Keratinocyte (primary cell): ENCODE measurements at regions not wholly inside any gene's neighbourhood (a gene's known extent, or its start where the extent isn't known, plus 50 kb on each side); places are given as distances from the start of the nearest gene placed in this dataset.

ENCODE experiments used
- DNase-seq: peaks from one replicate; pipeline ENCODE4 v3.0.0-alpha.2; 2011; ENCODE audit warnings: low read depth, missing footprints, low spot score
- FAIRE-seq: peaks from 2 replicates; lab custom pipeline; 2011; peaks lifted over from hg19 to GRCh38; lab: Jason Lieb, UNC
- H2AFZ ChIP-seq: 2 replicates; pipeline ENCODE4 v1.6.0; 2012; ENCODE audit warnings: low read length, control low read depth, inconsistent platforms; ENCODE audit not compliant: control insufficient read depth
- H3K27ac ChIP-seq: 2 replicates; pipeline ENCODE4 v1.5.1; 2011; ENCODE audit warnings: low read length; ENCODE audit not compliant: control insufficient read depth, insufficient read depth
- H3K27me3 ChIP-seq: 3 replicates; pipeline ENCODE4 v1.6.0; 2011; ENCODE audit warnings: low read length; ENCODE audit not compliant: control insufficient read depth, insufficient read depth; ENCODE audit errors: extremely low read depth
- H3K36me3 ChIP-seq, 2 experiments: 2 replicates in 1 of 2; 3 replicates in 1 of 2; pipeline ENCODE4 v1.5.1; 2011; ENCODE audit warnings: low read length in 2 of 2, mild to moderate bottlenecking in 1 of 2; ENCODE audit not compliant: control insufficient read depth in 2 of 2, insufficient read depth in 2 of 2; ENCODE audit errors: extremely low read depth in 1 of 2
- H3K4me1 ChIP-seq: 3 replicates; pipeline ENCODE4 v1.5.1; 2011; ENCODE audit warnings: low read length; ENCODE audit not compliant: control insufficient read depth, insufficient read depth; ENCODE audit errors: extremely low read depth
- H3K4me2 ChIP-seq: 3 replicates; pipeline ENCODE4 v1.6.0; 2011; ENCODE audit warnings: low read depth, low read length; ENCODE audit not compliant: control insufficient read depth, insufficient read depth; ENCODE audit errors: extremely low read depth
- H3K4me3 ChIP-seq, 3 experiments: fragments of 200-600 bp in 1 of 3; sonication (generic) in 1 of 3; 2 replicates in 2 of 3; 3 replicates in 1 of 3; pipeline ENCODE4 v1.5.1; 2011 to 2016; ENCODE audit warnings: low read length in 3 of 3, mild to moderate bottlenecking in 3 of 3, control low read depth in 2 of 3, inconsistent platforms in 1 of 3, low read depth in 1 of 3, mixed read lengths in 1 of 3, mixed run types in 1 of 3, moderate library complexity in 1 of 3; ENCODE audit not compliant: control insufficient read depth in 2 of 3, insufficient read depth in 2 of 3; ENCODE audit errors: extremely low read depth in 1 of 3
- H3K79me2 ChIP-seq: 2 replicates; pipeline ENCODE4 v1.6.0; 2012; ENCODE audit warnings: low read length; ENCODE audit not compliant: control insufficient read depth, insufficient read depth
- H3K9ac ChIP-seq: 3 replicates; pipeline ENCODE4 v1.6.0; 2011; ENCODE audit warnings: low read length; ENCODE audit not compliant: control insufficient read depth, insufficient read depth; ENCODE audit errors: extremely low read depth
- H3K9me1 ChIP-seq: 3 replicates; pipeline ENCODE4 v1.6.0; 2011; ENCODE audit warnings: low read length; ENCODE audit not compliant: control insufficient read depth, insufficient read depth; ENCODE audit errors: extremely low read depth
- H3K9me3 ChIP-seq: 2 replicates; pipeline ENCODE4 v1.5.1; 2012; ENCODE audit warnings: low read depth, low read length; ENCODE audit not compliant: control insufficient read depth
- H4K20me1 ChIP-seq: 3 replicates; pipeline ENCODE4 v1.6.0; 2011; ENCODE audit warnings: low read length; ENCODE audit not compliant: control insufficient read depth, insufficient read depth; ENCODE audit errors: extremely low read depth
- EZH2 ChIP-seq: IDR thresholded peaks from one replicate; pipeline ENCODE4 v1.6.1; 2012; ENCODE audit warnings: inconsistent platforms, mild to moderate bottlenecking, low read length, moderate library complexity
- dilution Hi-C: fragments of 300-500 bp; cut with MboI; formaldehyde crosslinking; loops from one replicate; pipeline ENCODE4 v1.7.0; 2020; ENCODE audit warnings: low sequenced_read_pairs; ENCODE audit not compliant: extremely low pct_ligation_motif_present
- TF ChIP-seq, protein P1 (sequence below), 3 experiments: IDR thresholded peaks in 1 of 3; conservative IDR thresholded peaks in 1 of 3; optimal IDR thresholded peaks in 1 of 3; 2 replicates in 2 of 3; 3 replicates in 1 of 3; pipeline versions ENCODE3 to v1.5.1; 2011; ENCODE audit warnings: low read length in 3 of 3, mild to moderate bottlenecking in 3 of 3, moderate library complexity in 2 of 3, control low read depth in 1 of 3, inconsistent platforms in 1 of 3; ENCODE audit not compliant: insufficient read depth in 2 of 3; ENCODE audit errors: extremely low read depth in 1 of 3

DNA sequence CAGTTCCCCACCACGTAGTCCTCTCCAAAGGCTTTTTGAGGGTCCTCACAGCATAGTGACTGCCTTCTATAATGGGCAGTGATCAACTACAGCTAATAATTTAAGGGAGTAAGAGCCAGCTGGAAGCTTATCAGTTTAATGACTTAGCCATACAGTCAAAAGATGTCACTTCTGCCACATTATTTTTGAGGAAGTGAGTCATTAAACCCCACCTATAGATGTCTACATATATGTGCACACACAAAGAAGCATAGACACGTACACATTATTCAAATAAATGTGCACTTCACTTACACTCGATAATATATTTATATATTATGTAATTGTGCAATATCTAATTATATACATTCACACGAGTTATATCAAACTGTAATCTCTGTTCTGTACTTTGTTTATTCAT, 1704.7 kb downstream of the KCNT2 start:
- no peak for DNase-seq
- no peak for TF ChIP-seq EZH2
- TF ChIP-seq, protein P1, sequence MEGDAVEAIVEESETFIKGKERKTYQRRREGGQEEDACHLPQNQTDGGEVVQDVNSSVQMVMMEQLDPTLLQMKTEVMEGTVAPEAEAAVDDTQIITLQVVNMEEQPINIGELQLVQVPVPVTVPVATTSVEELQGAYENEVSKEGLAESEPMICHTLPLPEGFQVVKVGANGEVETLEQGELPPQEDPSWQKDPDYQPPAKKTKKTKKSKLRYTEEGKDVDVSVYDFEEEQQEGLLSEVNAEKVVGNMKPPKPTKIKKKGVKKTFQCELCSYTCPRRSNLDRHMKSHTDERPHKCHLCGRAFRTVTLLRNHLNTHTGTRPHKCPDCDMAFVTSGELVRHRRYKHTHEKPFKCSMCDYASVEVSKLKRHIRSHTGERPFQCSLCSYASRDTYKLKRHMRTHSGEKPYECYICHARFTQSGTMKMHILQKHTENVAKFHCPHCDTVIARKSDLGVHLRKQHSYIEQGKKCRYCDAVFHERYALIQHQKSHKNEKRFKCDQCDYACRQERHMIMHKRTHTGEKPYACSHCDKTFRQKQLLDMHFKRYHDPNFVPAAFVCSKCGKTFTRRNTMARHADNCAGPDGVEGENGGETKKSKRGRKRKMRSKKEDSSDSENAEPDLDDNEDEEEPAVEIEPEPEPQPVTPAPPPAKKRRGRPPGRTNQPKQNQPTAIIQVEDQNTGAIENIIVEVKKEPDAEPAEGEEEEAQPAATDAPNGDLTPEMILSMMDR (optimal IDR thresholded peaks at IDR 0.05 in 1 of 3, IDR thresholded peaks at IDR 0.05 in 1 of 3, conservative IDR thresholded peaks at IDR 0.05 in 1 of 3; ENCODE audit: extremely low read depth in 1 of 3, insufficient read depth in 2 of 3, low read length in 3 of 3), result no peak

DNA sequence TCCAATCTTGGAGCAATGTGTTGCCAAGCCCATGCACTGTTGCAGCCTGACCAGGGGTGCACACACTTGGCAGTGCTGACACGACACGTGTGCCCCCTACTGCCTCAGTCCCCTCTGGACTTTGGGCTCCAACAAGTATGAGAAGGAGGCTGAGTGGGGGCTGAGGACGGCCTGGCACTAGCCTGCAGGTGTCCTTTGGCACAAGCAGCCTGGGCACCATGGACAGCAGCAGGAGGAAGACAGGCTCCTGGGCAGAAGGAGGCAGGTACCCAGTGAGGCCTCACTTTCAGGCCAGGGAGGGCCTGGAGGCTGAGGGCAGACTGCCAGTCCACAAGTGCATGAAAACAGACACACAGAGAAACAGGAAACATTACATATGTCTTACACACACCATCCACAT, 1702.9 kb upstream of the B3GALT2 start:
- Histone ChIP-seq H3K9ac (no peak overlapping the region), H3K27me3 (no peaks in the 10 kb centered on the region), H3K4me2 (no peak overlapping the region), H4K20me1 (no peaks in the 10 kb centered on the region), H3K4me3 (no peak overlapping the region), H3K9me1 (no peaks in the 10 kb centered on the region), H2AFZ (no peak overlapping the region), H3K27ac (no peak overlapping the region), H3K9me3 (no peaks in the 10 kb centered on the region), H3K36me3 (no peaks in the 10 kb centered on the region), H3K79me2 (no peaks in the 10 kb centered on the region), H3K4me1 (no peaks in the 10 kb centered on the region)
- DNase-seq, result no peak
- dilution Hi-C loops, result no loop called here
- FAIRE-seq, result no peak
- TF ChIP-seq, protein P1 (optimal IDR thresholded peaks at IDR 0.05 in 1 of 3, IDR thresholded peaks at IDR 0.05 in 1 of 3, conservative IDR thresholded peaks at IDR 0.05 in 1 of 3; ENCODE audit: extremely low read depth in 1 of 3, insufficient read depth in 2 of 3, low read length in 3 of 3), result no peak
- no peak for TF ChIP-seq EZH2

More for the DNA sequence above, 1704.7 kb downstream of the KCNT2 start:
- Histone ChIP-seq H2AFZ (no peak overlapping the region), H3K27ac (no peak overlapping the region), H3K9me1 (no peaks in the 10 kb centered on the region), H3K4me1 (no peaks in the 10 kb centered on the region), H3K9me3 (no peaks in the 10 kb centered on the region), H3K27me3 (no peaks in the 10 kb centered on the region), H4K20me1 (no peaks in the 10 kb centered on the region), H3K4me3 (no peak overlapping the region), H3K36me3 (no peaks in the 10 kb centered on the region), H3K79me2 (no peaks in the 10 kb centered on the region), H3K4me2 (no peak overlapping the region), H3K9ac (no peak overlapping the region)
- no peak for FAIRE-seq
- dilution Hi-C loops, result no loop called here
